ENCODE measurements at regions not wholly inside any gene's neighbourhood (a gene's known extent, or its start where the extent isn't known, plus 50 kb on each side); places are given as distances from the start of the nearest gene placed in this dataset.

GRCh38 chr3:14047027-14047426, 77.6 kb downstream of the CHCHD4 start:
- H3K9me3 ChIP-seq (ENCODE audit: control insufficient read depth in 4 of 4, low read length in 3 of 4) = no peaks in the 10 kb centered on the region
- no peak overlapping the region for H3K27ac ChIP-seq (ENCODE audit: low read depth in 1 of 2, low read length in 2 of 2)
- peaks cover 0 to 3% (median 0%) of the 10 kb centered on the region in 4 donors for H3K27me3 ChIP-seq (ENCODE audit: control insufficient read depth in 4 of 4, insufficient read depth in 4 of 4, low read length in 3 of 4)
- WGBS = 59% methylated on average over 5 of the region's 5 CpGs
- H3K4me1 ChIP-seq (ENCODE audit: control insufficient read depth in 4 of 4, insufficient read depth in 4 of 4, low read length in 3 of 4) = no peaks in the 10 kb centered on the region
- H3K4me3 ChIP-seq (ENCODE audit: low read depth in 1 of 3, low read length in 3 of 3) = no peak overlapping the region
- no peak overlapping the region for H3K9ac ChIP-seq (ENCODE audit: low read depth in 1 of 2, low read length in 2 of 2)
- TF ChIP-seq ATF3 (IDR thresholded peaks at IDR 0.05) = no peak
- DNase-seq (ENCODE audit: low spot score) = no peak
- H3K36me3 ChIP-seq (ENCODE audit: control insufficient read depth in 4 of 4, insufficient read depth in 3 of 4, low read depth in 1 of 4, low read length in 3 of 4) = no peaks in the 10 kb centered on the region

GRCh38 chr3:14042680-14043079, 82.0 kb downstream of the CHCHD4 start:
- Histone ChIP-seq H3K4me3 (ENCODE audit: low read depth in 1 of 3, low read length in 3 of 3) (no peak overlapping the region), H3K27me3 (ENCODE audit: control insufficient read depth in 4 of 4, insufficient read depth in 4 of 4, low read length in 3 of 4) (peaks cover 0 to 3% (median 0%) of the 10 kb centered on the region in 4 donors), H3K36me3 (ENCODE audit: control insufficient read depth in 4 of 4, insufficient read depth in 3 of 4, low read depth in 1 of 4, low read length in 3 of 4) (no peaks in the 10 kb centered on the region), H3K9me3 (ENCODE audit: control insufficient read depth in 4 of 4, low read length in 3 of 4) (no peaks in the 10 kb centered on the region), H3K9ac (ENCODE audit: low read depth in 1 of 2, low read length in 2 of 2) (no peak overlapping the region), H3K4me1 (ENCODE audit: control insufficient read depth in 4 of 4, insufficient read depth in 4 of 4, low read length in 3 of 4) (no peaks in the 10 kb centered on the region), H3K27ac (ENCODE audit: low read depth in 1 of 2, low read length in 2 of 2) (no peak overlapping the region)
- DNase-seq (ENCODE audit: low spot score) = no peak
- TF ChIP-seq JUND (IDR thresholded peaks at IDR 0.05) (no peak), FOXA1 (IDR thresholded peaks at IDR 0.05) (no peak), GABPA (IDR thresholded peaks at IDR 0.05 in 1 of 2, conservative IDR thresholded peaks at IDR 0.05 in 1 of 2) (no peak), EGR1 (IDR thresholded peaks at IDR 0.05; ENCODE audit: low read depth in 2 of 2) (no peak), FOXA2 (IDR thresholded peaks at IDR 0.05) (no peak), HNF4A (conservative IDR thresholded peaks at IDR 0.05) (no peak), HNF4G (IDR thresholded peaks at IDR 0.05) (no peak)
- 80% methylated on average over 3 of the region's 3 CpGs for WGBS

GRCh38 chr3:14039149-14039548, 85.5 kb downstream of the CHCHD4 start:
- H3K9me3 ChIP-seq (ENCODE audit: control insufficient read depth in 4 of 4, low read length in 3 of 4) = peaks cover 1 to 18% (median 7%) of the 10 kb centered on the region in 4 donors
- H3K9ac ChIP-seq (ENCODE audit: low read depth in 1 of 2, low read length in 2 of 2) = no peak overlapping the region
- DNase-seq (ENCODE audit: low spot score) = no peak
- no peak overlapping the region for H3K4me3 ChIP-seq (ENCODE audit: low read depth in 1 of 3, low read length in 3 of 3)
- WGBS = 39% methylated on average over 2 of the region's 2 CpGs
- no peak overlapping the region for H3K27ac ChIP-seq (ENCODE audit: low read depth in 1 of 2, low read length in 2 of 2)
- no peaks in the 10 kb centered on the region for H3K27me3 ChIP-seq (ENCODE audit: control insufficient read depth in 4 of 4, insufficient read depth in 4 of 4, low read length in 3 of 4)
- TF ChIP-seq EGR1 (IDR thresholded peaks at IDR 0.05; ENCODE audit: low read depth in 2 of 2) (no peak), HNF4G (IDR thresholded peaks at IDR 0.05) (no peak), MAX (IDR thresholded peaks at IDR 0.05) (no peak), JUND (IDR thresholded peaks at IDR 0.05) (no peak), ZBTB33 (IDR thresholded peaks at IDR 0.05) (no peak), CTCF (IDR thresholded peaks at IDR 0.05; ENCODE audit: low read depth, low read length, missing input control) (no peak), RXRA (IDR thresholded peaks at IDR 0.05) (no peak), HNF4A (conservative IDR thresholded peaks at IDR 0.05) (no peak), ATF3 (IDR thresholded peaks at IDR 0.05) (no peak), FOXA1 (IDR thresholded peaks at IDR 0.05) (no peak)
- no peaks in the 10 kb centered on the region for H3K36me3 ChIP-seq (ENCODE audit: control insufficient read depth in 4 of 4, insufficient read depth in 3 of 4, low read depth in 1 of 4, low read length in 3 of 4)
- no peaks in the 10 kb centered on the region for H3K4me1 ChIP-seq (ENCODE audit: control insufficient read depth in 4 of 4, insufficient read depth in 4 of 4, low read length in 3 of 4)
